ENCODE measurements at regions not wholly inside any gene's neighbourhood (a gene's known extent, or its start where the extent isn't known, plus 50 kb on each side); places are given as distances from the start of the nearest gene placed in this dataset.

DNA sequence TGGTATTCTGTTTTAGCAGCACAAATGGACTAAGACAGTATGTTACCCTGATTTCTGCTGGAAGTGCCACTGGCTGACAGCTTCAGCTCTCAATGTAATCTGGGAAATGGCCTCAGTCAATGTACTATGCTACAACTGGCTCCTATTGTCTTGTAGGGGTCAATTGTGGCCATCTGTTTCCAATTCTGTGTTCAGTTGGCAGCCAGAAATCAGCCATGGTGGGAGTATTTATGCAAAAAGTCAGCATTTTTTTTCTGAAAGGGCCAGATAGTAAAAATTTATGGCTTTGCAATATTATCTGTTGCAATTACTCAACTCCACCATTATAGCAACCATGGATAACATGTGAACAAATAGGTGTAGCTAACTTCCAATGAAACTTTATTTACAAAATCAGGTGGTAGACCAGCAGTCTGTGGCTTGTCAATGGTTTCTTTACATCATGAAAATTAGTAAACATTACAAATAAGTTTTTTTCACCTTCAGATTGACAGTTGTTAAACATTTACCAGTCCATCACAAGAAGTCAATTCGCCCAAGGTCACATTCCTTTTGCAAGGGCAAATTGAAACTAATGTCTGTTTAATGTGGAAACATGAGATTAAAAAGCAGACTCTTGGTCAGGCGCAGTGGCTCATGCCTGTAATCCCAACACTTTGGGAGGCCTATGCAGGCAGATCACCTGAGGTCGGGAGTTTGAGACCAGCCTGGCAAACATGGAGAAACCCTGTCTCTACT, 58.3 kb upstream of the TSHZ2 start (continued):
- TF ChIP-seq, protein P1, sequence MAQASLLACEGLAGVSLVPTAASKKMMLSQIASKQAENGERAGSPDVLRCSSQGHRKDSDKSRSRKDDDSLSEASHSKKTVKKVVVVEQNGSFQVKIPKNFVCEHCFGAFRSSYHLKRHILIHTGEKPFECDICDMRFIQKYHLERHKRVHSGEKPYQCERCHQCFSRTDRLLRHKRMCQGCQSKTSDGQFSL (CRISPR knock-in tag; IDR thresholded peaks at IDR 0.05), result no peak
- TF ChIP-seq PHF21A (CRISPR knock-in tag; IDR thresholded peaks at IDR 0.05) (peak; percentile 75), BCL6 (CRISPR knock-in tag; IDR thresholded peaks at IDR 0.05) (peak; percentile 64), ZBTB3 (CRISPR knock-in tag; IDR thresholded peaks at IDR 0.05; ENCODE audit: borderline replicate concordance, low read depth) (no peak), ZNF564 (CRISPR knock-in tag; IDR thresholded peaks at IDR 0.05) (no peak), RFX3 (CRISPR knock-in tag; IDR thresholded peaks at IDR 0.05) (no peak), ZNF598 (CRISPR knock-in tag; IDR thresholded peaks at IDR 0.05; ENCODE audit: borderline replicate concordance) (no peak), MIXL1 (CRISPR knock-in tag; IDR thresholded peaks at IDR 0.05) (peak; percentile 86), DR1 (CRISPR knock-in tag; IDR thresholded peaks at IDR 0.05) (no peak), HMGA1 (CRISPR knock-in tag; conservative IDR thresholded peaks at IDR 0.05) (no peak), HNRNPLL (IDR thresholded peaks at IDR 0.05; ENCODE audit: low read depth, low read length, poor library complexity, severe bottlenecking) (no peak), KDM5B (CRISPR knock-in tag; IDR thresholded peaks at IDR 0.05; ENCODE audit: borderline replicate concordance) (no peak), MXD4 (CRISPR knock-in tag; IDR thresholded peaks at IDR 0.05) (no peak), NFRKB (IDR thresholded peaks at IDR 0.05) (no peak), ESRRA (CRISPR knock-in tag; IDR thresholded peaks at IDR 0.05; ENCODE audit: low read depth) (peak; percentile 98)
- TF ChIP-seq, protein P2, sequence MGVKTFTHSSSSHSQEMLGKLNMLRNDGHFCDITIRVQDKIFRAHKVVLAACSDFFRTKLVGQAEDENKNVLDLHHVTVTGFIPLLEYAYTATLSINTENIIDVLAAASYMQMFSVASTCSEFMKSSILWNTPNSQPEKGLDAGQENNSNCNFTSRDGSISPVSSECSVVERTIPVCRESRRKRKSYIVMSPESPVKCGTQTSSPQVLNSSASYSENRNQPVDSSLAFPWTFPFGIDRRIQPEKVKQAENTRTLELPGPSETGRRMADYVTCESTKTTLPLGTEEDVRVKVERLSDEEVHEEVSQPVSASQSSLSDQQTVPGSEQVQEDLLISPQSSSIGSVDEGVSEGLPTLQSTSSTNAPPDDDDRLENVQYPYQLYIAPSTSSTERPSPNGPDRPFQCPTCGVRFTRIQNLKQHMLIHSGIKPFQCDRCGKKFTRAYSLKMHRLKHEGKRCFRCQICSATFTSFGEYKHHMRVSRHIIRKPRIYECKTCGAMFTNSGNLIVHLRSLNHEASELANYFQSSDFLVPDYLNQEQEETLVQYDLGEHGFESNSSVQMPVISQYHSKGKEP (CRISPR knock-in tag; IDR thresholded peaks at IDR 0.05), result no peak
- TF ChIP-seq, protein P3, sequence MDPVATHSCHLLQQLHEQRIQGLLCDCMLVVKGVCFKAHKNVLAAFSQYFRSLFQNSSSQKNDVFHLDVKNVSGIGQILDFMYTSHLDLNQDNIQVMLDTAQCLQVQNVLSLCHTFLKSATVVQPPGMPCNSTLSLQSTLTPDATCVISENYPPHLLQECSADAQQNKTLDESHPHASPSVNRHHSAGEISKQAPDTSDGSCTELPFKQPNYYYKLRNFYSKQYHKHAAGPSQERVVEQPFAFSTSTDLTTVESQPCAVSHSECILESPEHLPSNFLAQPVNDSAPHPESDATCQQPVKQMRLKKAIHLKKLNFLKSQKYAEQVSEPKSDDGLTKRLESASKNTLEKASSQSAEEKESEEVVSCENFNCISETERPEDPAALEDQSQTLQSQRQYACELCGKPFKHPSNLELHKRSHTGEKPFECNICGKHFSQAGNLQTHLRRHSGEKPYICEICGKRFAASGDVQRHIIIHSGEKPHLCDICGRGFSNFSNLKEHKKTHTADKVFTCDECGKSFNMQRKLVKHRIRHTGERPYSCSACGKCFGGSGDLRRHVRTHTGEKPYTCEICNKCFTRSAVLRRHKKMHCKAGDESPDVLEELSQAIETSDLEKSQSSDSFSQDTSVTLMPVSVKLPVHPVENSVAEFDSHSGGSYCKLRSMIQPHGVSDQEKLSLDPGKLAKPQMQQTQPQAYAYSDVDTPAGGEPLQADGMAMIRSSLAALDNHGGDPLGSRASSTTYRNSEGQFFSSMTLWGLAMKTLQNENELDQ (CRISPR knock-in tag; IDR thresholded peaks at IDR 0.05; ENCODE audit: borderline replicate concordance), result no peak
- TF ChIP-seq, protein P4, sequence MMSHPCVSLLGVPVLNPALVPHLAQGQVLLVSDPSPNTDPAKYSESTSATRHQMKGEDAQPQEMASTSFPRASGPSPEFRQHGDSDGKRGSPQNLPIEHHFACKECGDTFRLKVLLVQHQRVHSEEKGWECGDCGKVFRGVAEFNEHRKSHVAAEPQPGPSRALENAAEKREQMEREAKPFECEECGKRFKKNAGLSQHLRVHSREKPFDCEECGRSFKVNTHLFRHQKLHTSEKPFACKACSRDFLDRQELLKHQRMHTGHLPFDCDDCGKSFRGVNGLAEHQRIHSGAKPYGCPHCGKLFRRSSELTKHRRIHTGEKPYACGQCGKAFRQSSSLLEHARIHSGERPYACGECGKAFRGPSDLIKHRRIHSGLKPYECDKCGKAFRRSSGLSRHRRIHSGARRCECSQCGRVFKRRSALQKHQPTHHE (CRISPR knock-in tag; IDR thresholded peaks at IDR 0.05; ENCODE audit: borderline replicate concordance), result no peak
- TF ChIP-seq, protein P5, sequence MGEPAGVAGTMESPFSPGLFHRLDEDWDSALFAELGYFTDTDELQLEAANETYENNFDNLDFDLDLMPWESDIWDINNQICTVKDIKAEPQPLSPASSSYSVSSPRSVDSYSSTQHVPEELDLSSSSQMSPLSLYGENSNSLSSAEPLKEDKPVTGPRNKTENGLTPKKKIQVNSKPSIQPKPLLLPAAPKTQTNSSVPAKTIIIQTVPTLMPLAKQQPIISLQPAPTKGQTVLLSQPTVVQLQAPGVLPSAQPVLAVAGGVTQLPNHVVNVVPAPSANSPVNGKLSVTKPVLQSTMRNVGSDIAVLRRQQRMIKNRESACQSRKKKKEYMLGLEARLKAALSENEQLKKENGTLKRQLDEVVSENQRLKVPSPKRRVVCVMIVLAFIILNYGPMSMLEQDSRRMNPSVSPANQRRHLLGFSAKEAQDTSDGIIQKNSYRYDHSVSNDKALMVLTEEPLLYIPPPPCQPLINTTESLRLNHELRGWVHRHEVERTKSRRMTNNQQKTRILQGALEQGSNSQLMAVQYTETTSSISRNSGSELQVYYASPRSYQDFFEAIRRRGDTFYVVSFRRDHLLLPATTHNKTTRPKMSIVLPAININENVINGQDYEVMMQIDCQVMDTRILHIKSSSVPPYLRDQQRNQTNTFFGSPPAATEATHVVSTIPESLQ (CRISPR knock-in tag; conservative IDR thresholded peaks at IDR 0.05), result no peak
- TF ChIP-seq, protein P6, sequence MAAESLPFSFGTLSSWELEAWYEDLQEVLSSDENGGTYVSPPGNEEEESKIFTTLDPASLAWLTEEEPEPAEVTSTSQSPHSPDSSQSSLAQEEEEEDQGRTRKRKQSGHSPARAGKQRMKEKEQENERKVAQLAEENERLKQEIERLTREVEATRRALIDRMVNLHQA (CRISPR knock-in tag; IDR thresholded peaks at IDR 0.05), result no peak
- TF ChIP-seq, protein P7, sequence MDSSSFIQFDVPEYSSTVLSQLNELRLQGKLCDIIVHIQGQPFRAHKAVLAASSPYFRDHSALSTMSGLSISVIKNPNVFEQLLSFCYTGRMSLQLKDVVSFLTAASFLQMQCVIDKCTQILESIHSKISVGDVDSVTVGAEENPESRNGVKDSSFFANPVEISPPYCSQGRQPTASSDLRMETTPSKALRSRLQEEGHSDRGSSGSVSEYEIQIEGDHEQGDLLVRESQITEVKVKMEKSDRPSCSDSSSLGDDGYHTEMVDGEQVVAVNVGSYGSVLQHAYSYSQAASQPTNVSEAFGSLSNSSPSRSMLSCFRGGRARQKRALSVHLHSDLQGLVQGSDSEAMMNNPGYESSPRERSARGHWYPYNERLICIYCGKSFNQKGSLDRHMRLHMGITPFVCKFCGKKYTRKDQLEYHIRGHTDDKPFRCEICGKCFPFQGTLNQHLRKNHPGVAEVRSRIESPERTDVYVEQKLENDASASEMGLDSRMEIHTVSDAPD (CRISPR knock-in tag; IDR thresholded peaks at IDR 0.05), result no peak; the same call in 1 of the 2 replicates
